ENCODE measurements at regions not wholly inside any gene's neighbourhood (a gene's known extent, or its start where the extent isn't known, plus 50 kb on each side); places are given as distances from the start of the nearest gene placed in this dataset.

- Mint-ChIP-seq H3K4me3 (no peak overlapping the region), H3K9me3 (peaks cover 4% of the 10 kb centered on the region), H3K36me3 (ENCODE audit: low read depth) (no peaks in the 10 kb centered on the region), H3K27ac (no peak overlapping the region), H3K4me1 (ENCODE audit: low read depth) (peaks cover 10% of the 10 kb centered on the region), H3K27me3 (ENCODE audit: insufficient read depth) (peaks cover 2% of the 10 kb centered on the region)
- intact Hi-C loops (cut with micrococcal nuclease) = no loop called here
- no peak for DNase-seq (ENCODE audit: low spot score)
These were observed 86.1 kb upstream of the MTPN start for GRCh38 chr7:136063326-136063666.

- no peak overlapping the region for H3K4me3 Mint-ChIP-seq
- intact Hi-C loops (cut with micrococcal nuclease) = no loop called here
- DNase-seq (ENCODE audit: low spot score) = no peak
- H3K9me3 Mint-ChIP-seq = peaks cover 4% of the 10 kb centered on the region
- H3K36me3 Mint-ChIP-seq (ENCODE audit: low read depth) = no peaks in the 10 kb centered on the region
- peaks cover 10% of the 10 kb centered on the region for H3K4me1 Mint-ChIP-seq (ENCODE audit: low read depth)
- no peak overlapping the region for H3K27ac Mint-ChIP-seq
- peaks cover 2% of the 10 kb centered on the region for H3K27me3 Mint-ChIP-seq (ENCODE audit: insufficient read depth)
These were observed 85.6 kb upstream of the MTPN start for GRCh38 chr7:136062625-136063325.

GRCh38 chr7:136061433-136061832 is 84.3 kb upstream of the MTPN start:
- Mint-ChIP-seq H3K4me1 (ENCODE audit: low read depth) (peaks cover 10% of the 10 kb centered on the region), H3K9me3 (peaks cover 4% of the 10 kb centered on the region), H3K27me3 (ENCODE audit: insufficient read depth) (peaks cover 2% of the 10 kb centered on the region), H3K36me3 (ENCODE audit: low read depth) (no peaks in the 10 kb centered on the region), H3K4me3 (no peak overlapping the region), H3K27ac (no peak overlapping the region)
- no peak for DNase-seq (ENCODE audit: low spot score)
- intact Hi-C loops (cut with micrococcal nuclease) = no loop called here

- no peaks in the 10 kb centered on the region for H3K4me1 Mint-ChIP-seq (ENCODE audit: low read depth)
- H3K27ac Mint-ChIP-seq = no peak overlapping the region
- no peak overlapping the region for H3K4me3 Mint-ChIP-seq
- no peak for DNase-seq (ENCODE audit: low spot score)
- H3K27me3 Mint-ChIP-seq (ENCODE audit: insufficient read depth) = peaks cover 4% of the 10 kb centered on the region
- H3K9me3 Mint-ChIP-seq = no peaks in the 10 kb centered on the region
- intact Hi-C loops (cut with micrococcal nuclease) = no loop called here
- no peaks in the 10 kb centered on the region for H3K36me3 Mint-ChIP-seq (ENCODE audit: low read depth)
These were observed 81.4 kb upstream of the MTPN start for GRCh38 chr7:136058546-136058945.

GRCh38 chr7:136057509-136057908 is 80.3 kb upstream of the MTPN start:
- H3K27ac Mint-ChIP-seq = no peak overlapping the region
- no peak overlapping the region for H3K4me3 Mint-ChIP-seq
- H3K4me1 Mint-ChIP-seq (ENCODE audit: low read depth) = no peaks in the 10 kb centered on the region
- no peaks in the 10 kb centered on the region for H3K36me3 Mint-ChIP-seq (ENCODE audit: low read depth)
- no peak for DNase-seq (ENCODE audit: low spot score)
- peaks cover 4% of the 10 kb centered on the region for H3K27me3 Mint-ChIP-seq (ENCODE audit: insufficient read depth)
- intact Hi-C loops (cut with micrococcal nuclease) = no loop called here
- H3K9me3 Mint-ChIP-seq = no peaks in the 10 kb centered on the region

- intact Hi-C loops (cut with micrococcal nuclease) = no loop called here
- no peak overlapping the region for H3K27ac Mint-ChIP-seq
- no peak for DNase-seq (ENCODE audit: low spot score)
- no peaks in the 10 kb centered on the region for H3K9me3 Mint-ChIP-seq
- H3K36me3 Mint-ChIP-seq (ENCODE audit: low read depth) = no peaks in the 10 kb centered on the region
- H3K4me3 Mint-ChIP-seq = no peak overlapping the region
- no peaks in the 10 kb centered on the region for H3K4me1 Mint-ChIP-seq (ENCODE audit: low read depth)
- peaks cover 4% of the 10 kb centered on the region for H3K27me3 Mint-ChIP-seq (ENCODE audit: insufficient read depth)
These were observed 79.6 kb upstream of the MTPN start for GRCh38 chr7:136056651-136057231.

GRCh38 chr7:136055266-136055665 is 78.1 kb upstream of the MTPN start:
- H3K4me1 Mint-ChIP-seq (ENCODE audit: low read depth) = no peaks in the 10 kb centered on the region
- no peak for DNase-seq (ENCODE audit: low spot score)
- H3K36me3 Mint-ChIP-seq (ENCODE audit: low read depth) = no peaks in the 10 kb centered on the region
- peaks cover 4% of the 10 kb centered on the region for H3K27me3 Mint-ChIP-seq (ENCODE audit: insufficient read depth)
- intact Hi-C loops (cut with micrococcal nuclease) = no loop called here
- H3K4me3 Mint-ChIP-seq = no peak overlapping the region
- H3K9me3 Mint-ChIP-seq = no peaks in the 10 kb centered on the region
- H3K27ac Mint-ChIP-seq = no peak overlapping the region

GRCh38 chr7:136053689-136054485 is 76.7 kb upstream of the MTPN start:
- no peaks in the 10 kb centered on the region for H3K36me3 Mint-ChIP-seq (ENCODE audit: low read depth)
- no peak overlapping the region for H3K27ac Mint-ChIP-seq
- H3K4me1 Mint-ChIP-seq (ENCODE audit: low read depth) = no peaks in the 10 kb centered on the region
- no peak for DNase-seq (ENCODE audit: low spot score)
- peaks cover 2% of the 10 kb centered on the region for H3K27me3 Mint-ChIP-seq (ENCODE audit: insufficient read depth)
- H3K9me3 Mint-ChIP-seq = peaks cover under 1% of the 10 kb centered on the region
- no peak overlapping the region for H3K4me3 Mint-ChIP-seq
- intact Hi-C loops (cut with micrococcal nuclease) = no loop called here

GRCh38 chr7:136051203-136051928 is 74.2 kb upstream of the MTPN start:
- H3K27me3 Mint-ChIP-seq (ENCODE audit: insufficient read depth) = peaks cover 2% of the 10 kb centered on the region
- no peaks in the 10 kb centered on the region for H3K4me1 Mint-ChIP-seq (ENCODE audit: low read depth)
- H3K36me3 Mint-ChIP-seq (ENCODE audit: low read depth) = peaks cover 1% of the 10 kb centered on the region
- no peak overlapping the region for H3K27ac Mint-ChIP-seq
- H3K9me3 Mint-ChIP-seq = peaks cover 8% of the 10 kb centered on the region
- intact Hi-C loops (cut with micrococcal nuclease) = no loop called here
- no peak for DNase-seq (ENCODE audit: low spot score)
- no peak overlapping the region for H3K4me3 Mint-ChIP-seq

- H3K9me3 Mint-ChIP-seq = peaks cover 11% of the 10 kb centered on the region
- H3K4me1 Mint-ChIP-seq (ENCODE audit: low read depth) = no peaks in the 10 kb centered on the region
- no peak overlapping the region for H3K4me3 Mint-ChIP-seq
- peaks cover 1% of the 10 kb centered on the region for H3K36me3 Mint-ChIP-seq (ENCODE audit: low read depth)
- intact Hi-C loops (cut with micrococcal nuclease) = no loop called here
- H3K27ac Mint-ChIP-seq = no peak overlapping the region
- H3K27me3 Mint-ChIP-seq (ENCODE audit: insufficient read depth) = peaks cover 2% of the 10 kb centered on the region
- DNase-seq (ENCODE audit: low spot score) = no peak
These were observed 73.3 kb upstream of the MTPN start for GRCh38 chr7:136050462-136050847.

- intact Hi-C loops (cut with micrococcal nuclease) = no loop called here
- no peak overlapping the region for H3K27ac Mint-ChIP-seq
- H3K4me3 Mint-ChIP-seq = no peak overlapping the region
These were observed 72.8 kb upstream of the MTPN start for GRCh38 chr7:136049818-136050461.

GRCh38 chr7:136049117-136049516 is 72.0 kb upstream of the MTPN start:
- Mint-ChIP-seq H3K36me3 (ENCODE audit: low read depth) (peaks cover 1% of the 10 kb centered on the region), H3K27ac (no peak overlapping the region), H3K9me3 (peaks cover 19% of the 10 kb centered on the region), H3K4me3 (no peak overlapping the region), H3K4me1 (ENCODE audit: low read depth) (no peaks in the 10 kb centered on the region), H3K27me3 (ENCODE audit: insufficient read depth) (no peaks in the 10 kb centered on the region)
- intact Hi-C loops (cut with micrococcal nuclease) = no loop called here
- DNase-seq (ENCODE audit: low spot score) = no peak

More at GRCh38 chr7:136049818-136050461, 72.8 kb upstream of the MTPN start:
- DNase-seq (ENCODE audit: low spot score) = no peak
- Mint-ChIP-seq H3K4me1 (ENCODE audit: low read depth) (no peaks in the 10 kb centered on the region), H3K36me3 (ENCODE audit: low read depth) (peaks cover 1% of the 10 kb centered on the region), H3K27me3 (ENCODE audit: insufficient read depth) (no peaks in the 10 kb centered on the region), H3K9me3 (peaks cover 16% of the 10 kb centered on the region)

Measured in activated T-helper 1 cell treated with anti-CD3 and anti-CD28 coated beads, Interleukin-12 subunit alpha, Interleukin-12 subunit beta, Interleukin-2, Interleukin-4 antibody, amounts not matched to agents 30 ng/mL and 10 ng/mL and 1 ng/mL, durations not matched to agents 14 hours and 24 hours and 36 hours (primary cell).